ENCODE measurements at regions not wholly inside any gene's neighbourhood (a gene's known extent, or its start where the extent isn't known, plus 50 kb on each side); places are given as distances from the start of the nearest gene placed in this dataset.

DNA sequence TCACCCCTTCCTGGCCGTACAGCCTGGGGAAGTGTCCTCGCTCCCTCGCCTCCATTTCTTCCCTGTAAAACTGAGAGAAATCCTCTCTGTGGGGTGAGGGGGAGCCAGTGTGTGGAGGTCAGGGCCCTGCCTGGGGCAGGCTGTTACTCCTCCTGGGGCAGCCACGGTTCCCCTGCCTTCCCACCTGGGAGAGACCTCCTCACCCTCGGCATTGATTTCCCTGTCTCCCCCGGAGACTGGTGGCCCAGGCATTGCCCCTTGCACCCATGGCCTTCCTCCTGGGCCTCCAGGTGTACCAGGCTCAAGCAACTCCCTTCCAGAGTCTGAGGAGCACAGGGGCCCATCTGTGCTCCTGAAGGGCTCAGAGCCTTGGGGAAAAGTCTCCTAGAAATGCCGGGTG, 75.6 kb upstream of the RNU6ATAC start:
- TF ChIP-seq POLR2A (IDR thresholded peaks at IDR 0.05; ENCODE audit: low read depth, low read length) (no peak), POLR2AphosphoS5 (IDR thresholded peaks at IDR 0.05; ENCODE audit: low read depth, low read length) (no peak), SPI1 (IDR thresholded peaks at IDR 0.05; ENCODE audit: low read depth, low read length) (no peak), TAF1 (IDR thresholded peaks at IDR 0.05; ENCODE audit: low read depth, low read length) (no peak)

Measured in GM12891 (cell line).